ENCODE measurements at regions not wholly inside any gene's neighbourhood (a gene's known extent, or its start where the extent isn't known, plus 50 kb on each side); places are given as distances from the start of the nearest gene placed in this dataset.
"Not testable (repeated sequence)": the region's sequence is repeated elsewhere in the genome, so short reads cannot be mapped to it uniquely, and the experiment has no call there.

GRCh38 chr16:88331989-88332920 lies 50.5 kb upstream of the ZNF469 start:
- H3K36me3 Mint-ChIP-seq: no peaks in the 10 kb centered on the region
- no peak overlapping the region for H3K27ac Mint-ChIP-seq
- H3K4me1 Mint-ChIP-seq: peaks cover 7% of the 10 kb centered on the region
- no peak overlapping the region for H3K4me3 Mint-ChIP-seq
- no peaks in the 10 kb centered on the region for H3K9me3 Mint-ChIP-seq
- peaks cover 2% of the 10 kb centered on the region for H3K27me3 Mint-ChIP-seq

GRCh38 chr16:88332921-88333825 lies 49.6 kb upstream of the ZNF469 start:
- not testable (repeated sequence) for H3K4me1 Mint-ChIP-seq, H3K9me3 Mint-ChIP-seq, H3K4me3 Mint-ChIP-seq, H3K27me3 Mint-ChIP-seq, H3K36me3 Mint-ChIP-seq
- H3K27ac Mint-ChIP-seq: peak overlapping the region; percentile 68
